Stimulated activated CD8-positive, alpha-beta memory T cell treated with anti-CD3 and anti-CD28 coated beads, Interleukin-2, amount 100 ng/mL, for 48 hours (primary cell): ENCODE measurements at regions not wholly inside any gene's neighbourhood (a gene's known extent, or its start where the extent isn't known, plus 50 kb on each side); places are given as distances from the start of the nearest gene placed in this dataset.

Experiments
- DNase-seq, 2 donors: peaks; one replicate each; pipeline ENCODE4 v3.0.0-alpha.2; 2020; ENCODE audit warnings: low read depth in 2 of 2

GRCh38 chr10:130658687-130659290, 522.6 kb downstream of the GLRX3 start:
- DNase-seq = no peak

- no peak for DNase-seq
Measured at GRCh38 chr10:130659528-130659927, 523.3 kb downstream of the GLRX3 start.

- no peak for DNase-seq
Measured at GRCh38 chr10:130660266-130660665, 524.1 kb downstream of the GLRX3 start.

- no peak for DNase-seq
Measured at GRCh38 chr10:130661419-130661818, 525.2 kb downstream of the GLRX3 start.

- no peak for DNase-seq
Measured at GRCh38 chr10:130662775-130663174, 526.6 kb downstream of the GLRX3 start.

GRCh38 chr10:130664526-130664925, 528.3 kb downstream of the GLRX3 start:
- no peak for DNase-seq

DNA sequence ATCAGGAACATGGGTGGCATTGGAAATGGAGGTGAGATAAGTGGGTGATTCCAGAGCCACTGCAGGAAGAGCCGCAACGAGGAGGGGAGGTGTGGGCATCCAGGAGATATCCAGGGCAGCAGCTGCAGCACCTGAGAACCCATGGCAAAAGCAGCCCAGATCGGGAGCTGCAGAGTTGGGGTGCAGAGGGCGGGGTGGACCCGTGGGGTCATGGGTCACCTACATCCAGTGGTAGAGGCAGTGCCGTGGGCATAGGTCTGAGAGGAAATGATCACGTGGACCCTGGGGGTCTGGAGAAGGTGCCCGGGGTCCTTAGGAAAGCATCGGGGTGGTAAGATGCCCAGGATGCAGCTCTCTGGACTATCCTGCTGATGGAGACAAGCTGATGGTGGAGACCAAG, 530.0 kb downstream of the GLRX3 start:
- no peak for DNase-seq

DNA sequence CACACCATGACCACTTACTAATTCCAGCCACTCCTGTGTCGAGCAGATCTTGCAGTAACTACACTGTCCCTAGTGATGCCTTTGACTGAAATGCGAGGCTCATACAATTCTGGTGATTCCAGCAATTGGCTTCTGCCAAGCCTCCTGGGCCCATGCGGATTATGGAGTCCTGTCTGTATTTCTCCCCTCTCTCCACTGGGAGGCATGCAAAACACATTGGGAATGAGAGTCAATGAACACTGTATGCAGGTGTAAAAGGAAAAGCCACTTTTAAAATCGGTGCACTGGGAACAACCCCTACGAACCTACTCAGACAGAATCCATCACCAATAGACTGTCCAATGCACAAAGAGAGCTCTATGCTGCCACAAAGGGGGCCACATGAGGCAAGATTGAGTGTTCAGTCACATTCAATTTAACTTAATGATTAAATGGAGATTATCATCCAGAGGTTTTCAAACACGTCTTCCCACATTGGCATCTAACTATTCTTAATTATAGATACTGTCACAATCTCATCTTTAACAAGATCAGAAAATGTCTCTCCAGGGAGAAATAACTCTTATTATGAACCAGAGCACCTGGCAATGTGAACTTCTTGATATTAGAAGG, 550.6 kb downstream of the GLRX3 start:
- no peak for DNase-seq

GRCh38 chr10:130687566-130687965, 551.4 kb downstream of the GLRX3 start:
- DNase-seq = no peak

- DNase-seq = no peak
Measured at GRCh38 chr10:130689743-130690626, 553.8 kb downstream of the GLRX3 start.

DNA sequence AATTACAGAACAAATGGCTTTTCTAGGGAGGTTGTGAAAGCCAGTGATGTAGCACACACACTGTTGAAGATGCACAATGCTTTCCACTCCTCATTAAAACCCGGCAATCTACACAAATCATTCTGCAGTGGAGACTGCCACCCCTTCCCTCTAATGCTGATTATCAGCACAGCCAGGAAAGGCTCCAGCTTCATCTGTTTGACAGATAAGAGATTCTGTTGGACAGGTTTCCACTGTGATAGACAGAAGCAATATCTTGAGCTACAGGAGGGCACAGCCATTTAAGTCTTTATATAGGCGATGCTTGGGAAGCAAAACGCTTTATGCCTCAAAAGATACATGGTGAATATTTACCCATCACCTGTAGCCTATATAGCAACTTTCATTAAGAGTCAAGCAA, 555.6 kb downstream of the GLRX3 start:
- DNase-seq = no peak

DNA sequence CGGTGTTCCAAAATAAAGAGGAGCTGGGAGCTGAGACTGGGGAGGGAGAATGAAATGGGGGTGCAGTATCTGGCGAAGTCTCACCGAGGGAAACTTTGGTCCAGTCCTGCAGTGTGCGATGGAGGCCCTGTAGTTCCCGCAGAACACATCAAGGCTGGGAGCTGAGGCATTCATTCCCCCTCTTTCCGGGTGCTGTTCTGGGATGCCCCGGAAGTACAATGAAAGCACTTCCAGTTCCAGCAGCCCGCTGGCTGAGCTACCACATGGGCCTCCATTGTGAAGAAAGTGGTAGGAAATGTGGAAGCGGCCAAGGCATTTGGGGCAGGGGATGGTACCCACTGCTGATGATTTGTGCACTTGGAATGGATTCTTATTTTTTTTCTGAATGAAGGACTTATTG, 560.7 kb downstream of the GLRX3 start:
- DNase-seq = no peak

GRCh38 chr10:130707389-130707979, 571.3 kb downstream of the GLRX3 start:
- DNase-seq = no peak

DNA sequence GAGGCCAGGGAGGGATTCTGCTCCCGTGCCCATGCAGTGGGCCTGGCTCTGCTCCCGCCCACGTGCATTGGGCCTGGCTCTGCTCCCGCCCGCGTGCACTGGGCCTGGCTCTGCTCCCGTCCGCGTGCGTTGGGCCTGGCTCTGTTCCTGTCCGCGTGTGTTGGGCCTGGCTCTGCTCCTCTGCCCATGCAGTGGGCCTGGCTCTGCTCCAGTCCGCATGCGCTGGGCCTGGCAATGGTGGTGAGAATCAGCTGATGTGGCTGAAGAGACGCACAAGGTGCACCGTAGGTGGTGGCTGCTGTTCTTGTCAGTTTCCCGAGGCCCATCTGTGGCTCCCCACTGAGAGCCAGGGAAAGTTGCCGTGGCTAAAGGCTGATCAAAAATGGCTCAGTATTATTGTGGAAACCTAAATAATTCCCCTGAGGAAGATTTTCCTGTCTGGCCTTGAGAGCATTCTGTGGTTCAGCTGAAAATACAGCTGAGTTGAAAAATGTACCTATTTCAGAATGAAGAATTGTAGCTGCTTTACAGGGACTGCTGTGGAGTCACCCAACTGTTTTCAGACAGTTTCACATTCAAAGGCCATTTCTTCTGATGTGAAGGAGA, 572.4 kb downstream of the GLRX3 start:
- no peak for DNase-seq

- no peak for DNase-seq
Measured at GRCh38 chr10:130709415-130709814, 573.2 kb downstream of the GLRX3 start.

GRCh38 chr10:130711072-130711471, 574.9 kb downstream of the GLRX3 start:
- DNase-seq = no peak

DNA sequence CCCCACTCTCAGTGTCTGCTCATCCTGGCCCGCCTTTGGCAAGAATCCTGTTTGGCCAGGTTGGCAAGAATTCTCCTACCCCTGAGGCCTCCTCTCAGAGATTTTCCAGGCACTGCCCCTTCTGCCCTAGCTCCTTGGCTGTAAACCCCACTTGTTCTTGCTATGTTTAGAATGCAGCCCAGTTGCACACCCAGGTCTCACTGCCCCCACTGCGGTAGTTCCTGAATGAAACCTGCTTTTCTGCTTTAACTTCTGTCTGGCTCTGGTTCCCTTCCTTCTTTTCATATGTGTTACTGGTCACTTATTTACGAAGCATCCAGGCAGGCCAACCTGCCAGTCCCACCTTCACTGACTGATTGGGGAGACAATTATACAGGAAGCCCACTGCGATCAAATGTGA, 576.9 kb downstream of the GLRX3 start:
- DNase-seq = no peak

GRCh38 chr10:130713731-130714130, 577.5 kb downstream of the GLRX3 start:
- no peak for DNase-seq

- DNase-seq = no peak
Measured at GRCh38 chr10:130714742-130715467, 578.7 kb downstream of the GLRX3 start.

DNA sequence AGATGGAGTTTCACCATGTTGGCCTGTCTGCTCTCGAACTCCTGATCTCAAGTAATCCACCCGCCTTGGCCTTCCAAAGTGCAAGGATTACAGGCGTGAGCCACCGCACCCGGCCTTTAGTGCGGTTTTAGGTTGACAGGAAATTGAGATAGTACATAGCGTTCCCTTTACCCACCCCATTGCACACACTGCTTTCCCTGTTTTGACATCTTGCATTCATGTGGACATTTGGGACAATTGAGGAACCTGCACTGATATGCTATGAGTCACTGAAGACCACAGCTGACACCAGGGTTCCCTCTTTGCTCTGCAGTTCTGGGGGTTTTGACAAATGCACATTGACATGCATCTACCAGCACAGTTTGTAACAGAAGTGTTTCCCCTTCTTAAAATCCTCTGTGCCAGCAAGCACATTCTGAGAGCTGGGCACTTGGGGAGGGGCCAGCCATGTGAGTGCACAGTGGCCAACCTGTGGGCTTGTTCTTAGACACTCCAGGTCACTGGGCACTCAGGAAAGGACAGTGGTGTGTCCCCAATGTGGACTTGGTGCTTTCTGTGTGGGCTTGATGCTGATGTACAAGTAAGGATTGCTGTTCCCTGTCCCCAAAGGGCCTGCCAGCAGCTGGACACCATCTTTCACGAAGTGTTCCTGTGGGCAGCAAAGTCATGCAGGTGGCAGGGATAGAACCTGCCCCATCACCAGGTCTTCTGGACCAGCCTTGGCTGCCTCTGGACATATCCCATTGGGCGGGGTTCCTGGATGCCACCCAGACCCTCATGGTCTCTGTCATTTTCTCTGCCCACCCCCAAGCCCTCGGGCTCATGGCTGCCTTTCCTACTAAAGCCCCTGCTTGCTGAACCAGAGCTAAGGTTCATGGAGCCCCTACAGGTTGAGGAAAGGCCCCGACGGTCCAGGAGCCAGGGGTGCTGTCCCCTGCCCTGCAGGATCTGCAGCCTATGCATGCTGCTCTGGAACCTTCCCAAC, 579.8 kb downstream of the GLRX3 start:
- no peak for DNase-seq
